Heart left ventricle (tissue), 13 donors: ENCODE measurements at regions not wholly inside any gene's neighbourhood (a gene's known extent, or its start where the extent isn't known, plus 50 kb on each side); places are given as distances from the start of the nearest gene placed in this dataset.

ENCODE experiments used
- CTCF ChIP-seq, 12 donors: fragments of 200-600 bp; sonication (generic) in 4 of 12; IDR thresholded peaks; one replicate each; pipeline versions ENCODE4 v1.5.0 to v1.8.0; 2018 to 2022; ENCODE audit warnings: antibody characterized with exemption in 12 of 12, mild to moderate bottlenecking in 5 of 12
- POLR2A ChIP-seq, 2 donors: fragments of 450-650 bp; IDR thresholded peaks; one replicate each; pipeline ENCODE4 v1.6.1; 2017; ENCODE audit warnings: antibody characterized with exemption in 2 of 2, mild to moderate bottlenecking in 2 of 2, moderate library complexity in 2 of 2
- donor health status: ischemic (EF 13 %, LVEDD 7.1; RV severe dilation, severe dysfunction).
- donor health status: DM: no; HTN: yes; CAD: no.
- donor health status: DM: no; HTN: no; CAD: no.
- donor health status: ischemic (EF 25% LVEDD 6.9; RV normal size, moderate dysfunction).
- donor health status: ischemic (EF 25% LVEDD 5.7; RV mildly dilated, moderate dysfunction).
- donor health status: ischemic (EF 35%, LVEDD 5.7; RV mildly dilated, moderate dysfunction).
- donor health status: nonischemic (EF 11% LVEDD 7.7; RV severe dilation, severe dysfunction).
- donor health status: DM: yes; HTN: yes; CAD: no.
- donor health status: PGD.
- donor health status: ischemic (EF 29% LVEDD 5.4; RV normal size, mild dysfunction).
- donor health status: nonischemic (EF 23%, LVEDD 6.1; RV moderate dilation, normal function).

- TF ChIP-seq CTCF (IDR thresholded peaks at IDR 0.05) = no peak
- no peak for TF ChIP-seq POLR2A (IDR thresholded peaks at IDR 0.05)
Measured at GRCh38 chr10:78186572-78186971, 152.9 kb downstream of the RPS24 start.
